ENCODE measurements at regions not wholly inside any gene's neighbourhood (a gene's known extent, or its start where the extent isn't known, plus 50 kb on each side); places are given as distances from the start of the nearest gene placed in this dataset.

- no peak overlapping the region for H3K27ac ChIP-seq (ENCODE audit: low read length)
Measured at GRCh38 chr3:29195056-29195455, 85.8 kb upstream of the RBMS3 start.

DNA sequence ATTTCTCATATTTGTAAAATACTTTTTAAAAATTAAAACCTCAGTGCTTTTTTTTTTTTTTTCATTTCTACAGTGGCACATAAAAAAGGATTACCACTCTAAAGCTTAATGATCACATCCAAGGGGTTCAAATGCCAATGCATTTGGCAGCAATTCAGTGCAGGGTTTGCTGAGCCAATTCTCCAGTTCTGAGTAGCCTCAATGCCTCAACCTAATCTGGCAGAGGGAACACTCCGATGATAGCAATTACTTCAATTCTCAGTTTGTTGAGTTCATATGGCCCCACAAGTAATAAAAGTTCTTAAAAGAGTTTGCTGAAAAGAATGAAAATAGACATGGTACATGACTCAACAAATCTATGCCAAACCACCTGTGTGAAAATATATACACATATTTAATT lies 79.3 kb upstream of the RBMS3 start:
- no peaks in the 10 kb centered on the region for H3K9me3 ChIP-seq (replicated peaks; ENCODE audit: insufficient read depth, low read length)
- H3K9ac ChIP-seq (ENCODE audit: low read length) = no peak overlapping the region
- DNase-seq = no peak
- no peak overlapping the region for H3K4me2 ChIP-seq (ENCODE audit: low read depth, low read length)
- H3K27ac ChIP-seq (ENCODE audit: low read length) = no peak overlapping the region
- no peaks in the 10 kb centered on the region for H3K9me2 ChIP-seq (replicated peaks; ENCODE audit: insufficient read depth, low read length)
- H4K20me1 ChIP-seq (ENCODE audit: insufficient read depth, low read length) = no peaks in the 10 kb centered on the region
- H3K4me1 ChIP-seq (ENCODE audit: low read length) = no peaks in the 10 kb centered on the region
- no peaks in the 10 kb centered on the region for H3K36me3 ChIP-seq (replicated peaks; ENCODE audit: insufficient read depth, low read length)
- no peak overlapping the region for H3K4me3 ChIP-seq (ENCODE audit: low read length)
- no peak overlapping the region for H2AFZ ChIP-seq (ENCODE audit: low read length)
- H3F3A ChIP-seq (ENCODE audit: insufficient read depth, low read length) = no peaks in the 10 kb centered on the region
- TF ChIP-seq EZH2phosphoT487 (IDR thresholded peaks at IDR 0.05; ENCODE audit: low read length) = no peak
- TF ChIP-seq, protein P1, sequence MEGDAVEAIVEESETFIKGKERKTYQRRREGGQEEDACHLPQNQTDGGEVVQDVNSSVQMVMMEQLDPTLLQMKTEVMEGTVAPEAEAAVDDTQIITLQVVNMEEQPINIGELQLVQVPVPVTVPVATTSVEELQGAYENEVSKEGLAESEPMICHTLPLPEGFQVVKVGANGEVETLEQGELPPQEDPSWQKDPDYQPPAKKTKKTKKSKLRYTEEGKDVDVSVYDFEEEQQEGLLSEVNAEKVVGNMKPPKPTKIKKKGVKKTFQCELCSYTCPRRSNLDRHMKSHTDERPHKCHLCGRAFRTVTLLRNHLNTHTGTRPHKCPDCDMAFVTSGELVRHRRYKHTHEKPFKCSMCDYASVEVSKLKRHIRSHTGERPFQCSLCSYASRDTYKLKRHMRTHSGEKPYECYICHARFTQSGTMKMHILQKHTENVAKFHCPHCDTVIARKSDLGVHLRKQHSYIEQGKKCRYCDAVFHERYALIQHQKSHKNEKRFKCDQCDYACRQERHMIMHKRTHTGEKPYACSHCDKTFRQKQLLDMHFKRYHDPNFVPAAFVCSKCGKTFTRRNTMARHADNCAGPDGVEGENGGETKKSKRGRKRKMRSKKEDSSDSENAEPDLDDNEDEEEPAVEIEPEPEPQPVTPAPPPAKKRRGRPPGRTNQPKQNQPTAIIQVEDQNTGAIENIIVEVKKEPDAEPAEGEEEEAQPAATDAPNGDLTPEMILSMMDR (IDR thresholded peaks at IDR 0.05; ENCODE audit: low read length) = no peak
- TF ChIP-seq EZH2 (optimal IDR thresholded peaks at IDR 0.05; ENCODE audit: low read depth, low read length) = no peak
- H3K27me3 ChIP-seq (replicated peaks; ENCODE audit: insufficient read depth, low read length) = no peaks in the 10 kb centered on the region
- no peaks in the 10 kb centered on the region for H3K79me2 ChIP-seq (ENCODE audit: low read length)

More at GRCh38 chr3:29195056-29195455, 85.8 kb upstream of the RBMS3 start:
- no peaks in the 10 kb centered on the region for H3K9me3 ChIP-seq (replicated peaks; ENCODE audit: insufficient read depth, low read length)
- H4K20me1 ChIP-seq (ENCODE audit: insufficient read depth, low read length) = no peaks in the 10 kb centered on the region
- no peaks in the 10 kb centered on the region for H3K4me1 ChIP-seq (ENCODE audit: low read length)
- no peaks in the 10 kb centered on the region for H3K79me2 ChIP-seq (ENCODE audit: low read length)
- H3F3A ChIP-seq (ENCODE audit: insufficient read depth, low read length) = no peaks in the 10 kb centered on the region
- H3K4me2 ChIP-seq (ENCODE audit: low read depth, low read length) = no peak overlapping the region
- H2AFZ ChIP-seq (ENCODE audit: low read length) = no peak overlapping the region
- no peak overlapping the region for H3K9ac ChIP-seq (ENCODE audit: low read length)
- no peak overlapping the region for H3K4me3 ChIP-seq (ENCODE audit: low read length)
- no peak for DNase-seq
- H3K36me3 ChIP-seq (replicated peaks; ENCODE audit: insufficient read depth, low read length) = no peaks in the 10 kb centered on the region
- TF ChIP-seq, protein P1 (IDR thresholded peaks at IDR 0.05; ENCODE audit: low read length) = no peak
- TF ChIP-seq EZH2phosphoT487 (IDR thresholded peaks at IDR 0.05; ENCODE audit: low read length) (no peak), EZH2 (optimal IDR thresholded peaks at IDR 0.05; ENCODE audit: low read depth, low read length) (no peak)
- H3K27me3 ChIP-seq (replicated peaks; ENCODE audit: insufficient read depth, low read length) = no peaks in the 10 kb centered on the region
- H3K9me2 ChIP-seq (replicated peaks; ENCODE audit: insufficient read depth, low read length) = no peaks in the 10 kb centered on the region

DNA sequence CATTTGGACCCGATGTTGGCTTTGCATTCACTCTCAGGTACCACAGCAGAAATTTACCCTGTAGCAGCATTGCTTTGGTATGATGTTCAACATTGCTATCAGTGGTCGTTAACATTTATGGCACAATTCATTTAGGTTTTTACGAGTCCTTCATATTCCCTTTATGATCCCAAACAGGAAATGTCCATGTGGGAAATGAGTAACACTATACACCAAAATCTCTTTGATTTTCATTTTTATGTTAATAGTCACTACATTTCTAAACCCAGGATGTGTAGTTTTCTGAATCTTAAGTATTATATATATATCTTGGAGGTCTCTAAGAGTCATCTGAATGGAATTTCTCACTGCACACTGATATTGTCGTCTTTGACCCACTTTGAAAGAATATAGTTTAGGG lies 78.5 kb upstream of the RBMS3 start:
- no peaks in the 10 kb centered on the region for H3K4me1 ChIP-seq (ENCODE audit: low read length)
- H3K4me2 ChIP-seq (ENCODE audit: low read depth, low read length) = no peak overlapping the region
- no peak overlapping the region for H3K27ac ChIP-seq (ENCODE audit: low read length)
- H3K9me2 ChIP-seq (replicated peaks; ENCODE audit: insufficient read depth, low read length) = no peaks in the 10 kb centered on the region
- TF ChIP-seq EZH2phosphoT487 (IDR thresholded peaks at IDR 0.05; ENCODE audit: low read length) (no peak), EZH2 (optimal IDR thresholded peaks at IDR 0.05; ENCODE audit: low read depth, low read length) (no peak)
- TF ChIP-seq, protein P1 (IDR thresholded peaks at IDR 0.05; ENCODE audit: low read length) = no peak
- no peak overlapping the region for H3K4me3 ChIP-seq (ENCODE audit: low read length)
- no peak for DNase-seq
- no peaks in the 10 kb centered on the region for H3F3A ChIP-seq (ENCODE audit: insufficient read depth, low read length)
- no peaks in the 10 kb centered on the region for H3K79me2 ChIP-seq (ENCODE audit: low read length)
- no peaks in the 10 kb centered on the region for H3K9me3 ChIP-seq (replicated peaks; ENCODE audit: insufficient read depth, low read length)
- no peak overlapping the region for H3K9ac ChIP-seq (ENCODE audit: low read length)
- no peak overlapping the region for H2AFZ ChIP-seq (ENCODE audit: low read length)
- no peaks in the 10 kb centered on the region for H3K36me3 ChIP-seq (replicated peaks; ENCODE audit: insufficient read depth, low read length)
- no peaks in the 10 kb centered on the region for H3K27me3 ChIP-seq (replicated peaks; ENCODE audit: insufficient read depth, low read length)
- no peaks in the 10 kb centered on the region for H4K20me1 ChIP-seq (ENCODE audit: insufficient read depth, low read length)

All from MM.1S (cell line).